DLD1 (cell line): ENCODE measurements at regions not wholly inside any gene's neighbourhood (a gene's known extent, or its start where the extent isn't known, plus 50 kb on each side); places are given as distances from the start of the nearest gene placed in this dataset.

ENCODE experiments used
- in situ Hi-C: cut with HindIII; loops from 2 replicates; pipeline ENCODE4 v1.10.0; 2017; ENCODE audit warnings: low sequenced_read_pairs

DNA sequence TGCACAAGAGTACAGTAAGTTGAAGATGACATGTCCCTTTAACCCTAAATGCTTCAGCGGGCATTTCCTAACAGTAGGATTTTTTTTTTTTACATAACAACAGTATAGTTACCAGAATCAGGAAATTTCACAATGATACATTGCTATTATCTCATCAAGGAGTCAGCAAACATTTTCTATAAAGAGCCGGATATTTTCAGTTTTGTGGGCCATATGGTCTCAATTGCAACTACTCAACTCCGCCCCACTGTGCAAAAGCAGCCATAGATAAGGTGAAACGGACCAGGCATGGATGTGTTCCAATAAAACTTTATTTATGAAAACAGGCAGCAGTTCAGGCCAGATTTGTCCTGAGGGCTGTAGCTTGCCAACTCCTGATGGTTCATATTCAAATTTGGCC lies 130.6 kb downstream of the SMAD6 start:
- in situ Hi-C loops: no loop called here

DNA sequence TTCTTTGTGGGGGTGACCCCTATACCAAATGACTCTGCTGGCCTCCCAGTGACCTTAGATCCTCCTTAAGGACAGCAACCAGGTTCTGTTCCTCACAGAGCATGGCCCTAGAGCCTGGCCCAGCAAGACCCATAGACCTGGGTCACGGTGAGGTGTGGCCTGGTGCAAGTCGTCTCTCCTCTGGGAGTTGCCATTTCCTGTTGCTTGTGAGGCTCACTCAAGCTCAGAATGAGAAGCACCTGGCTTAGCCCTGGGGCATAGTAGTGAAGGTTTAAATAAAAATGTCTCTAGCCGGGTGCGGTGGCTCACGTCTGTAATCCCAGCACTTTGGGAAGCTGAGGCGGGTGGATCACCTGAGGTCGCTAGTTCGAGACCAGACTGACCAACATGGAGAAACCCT lies 131.3 kb downstream of the SMAD6 start:
- in situ Hi-C loops: no loop called here

DNA sequence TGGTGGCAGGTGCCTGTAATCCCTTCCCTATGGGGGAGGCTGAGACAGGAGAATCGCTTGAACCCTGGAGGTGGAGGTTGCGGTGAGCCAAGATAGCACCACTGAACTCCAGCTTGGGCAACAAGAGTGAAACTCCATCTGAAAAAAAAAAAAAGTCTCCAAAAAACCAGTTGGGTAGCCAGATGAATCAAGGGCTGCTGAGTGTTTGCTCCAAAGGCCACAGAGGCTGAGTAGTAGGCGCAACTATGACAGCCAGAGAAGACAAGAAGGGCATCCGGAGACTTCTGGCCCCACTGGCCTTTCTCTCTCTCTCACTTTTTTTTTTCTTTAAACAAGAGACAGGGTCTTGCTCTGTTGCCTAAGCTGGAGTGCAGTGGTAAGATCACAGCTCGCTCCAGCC lies 131.8 kb downstream of the SMAD6 start:
- in situ Hi-C loops: no loop called here

DNA sequence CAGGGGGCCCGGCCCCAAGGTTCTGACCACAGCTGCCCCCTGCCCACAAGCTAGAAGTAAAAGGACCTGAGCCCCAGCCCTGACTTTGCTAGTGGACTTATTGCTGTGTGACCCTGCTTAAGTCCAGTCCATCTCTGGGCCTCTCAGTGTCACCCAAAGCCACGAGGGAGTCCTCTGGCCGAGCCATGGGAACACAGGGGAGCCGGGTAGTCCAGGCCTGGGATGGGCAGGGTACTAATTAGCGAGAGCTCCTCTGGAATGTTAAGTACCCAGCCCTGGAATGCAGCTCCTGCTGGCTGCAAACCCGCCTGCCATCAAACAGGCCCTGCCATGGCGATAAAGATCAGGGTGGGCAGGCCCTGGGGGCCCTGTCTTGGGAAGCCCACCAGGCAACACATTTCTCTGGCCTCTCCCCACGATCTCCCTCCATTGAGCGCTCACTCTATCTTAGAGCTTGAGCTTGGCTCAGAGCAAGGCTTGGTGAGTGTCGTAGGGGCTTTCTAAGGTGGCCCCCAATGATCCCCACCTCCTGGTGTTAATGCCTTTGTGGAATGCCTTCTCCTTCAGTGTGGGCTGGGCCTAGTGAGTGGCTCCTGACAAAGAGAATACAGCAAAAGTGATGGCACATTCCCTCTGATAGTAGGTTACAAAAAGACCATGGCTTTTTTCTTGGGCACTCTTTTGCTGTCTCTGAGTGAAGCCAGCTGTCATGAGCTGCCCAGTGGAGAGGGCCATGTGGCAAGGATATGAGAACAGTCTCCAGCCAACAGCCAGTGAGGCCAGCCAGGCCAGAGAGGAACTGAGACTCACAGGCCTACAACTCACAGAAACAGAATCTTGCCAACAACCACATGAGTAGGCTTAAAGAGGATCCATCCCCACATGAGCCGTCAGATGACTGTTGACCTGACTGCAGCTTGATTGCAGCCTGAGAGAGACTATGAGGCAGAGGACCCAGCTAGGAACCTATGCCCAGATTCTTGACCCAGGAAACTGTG lies 133.1 kb downstream of the SMAD6 start:
- in situ Hi-C loops: no loop called here

DNA sequence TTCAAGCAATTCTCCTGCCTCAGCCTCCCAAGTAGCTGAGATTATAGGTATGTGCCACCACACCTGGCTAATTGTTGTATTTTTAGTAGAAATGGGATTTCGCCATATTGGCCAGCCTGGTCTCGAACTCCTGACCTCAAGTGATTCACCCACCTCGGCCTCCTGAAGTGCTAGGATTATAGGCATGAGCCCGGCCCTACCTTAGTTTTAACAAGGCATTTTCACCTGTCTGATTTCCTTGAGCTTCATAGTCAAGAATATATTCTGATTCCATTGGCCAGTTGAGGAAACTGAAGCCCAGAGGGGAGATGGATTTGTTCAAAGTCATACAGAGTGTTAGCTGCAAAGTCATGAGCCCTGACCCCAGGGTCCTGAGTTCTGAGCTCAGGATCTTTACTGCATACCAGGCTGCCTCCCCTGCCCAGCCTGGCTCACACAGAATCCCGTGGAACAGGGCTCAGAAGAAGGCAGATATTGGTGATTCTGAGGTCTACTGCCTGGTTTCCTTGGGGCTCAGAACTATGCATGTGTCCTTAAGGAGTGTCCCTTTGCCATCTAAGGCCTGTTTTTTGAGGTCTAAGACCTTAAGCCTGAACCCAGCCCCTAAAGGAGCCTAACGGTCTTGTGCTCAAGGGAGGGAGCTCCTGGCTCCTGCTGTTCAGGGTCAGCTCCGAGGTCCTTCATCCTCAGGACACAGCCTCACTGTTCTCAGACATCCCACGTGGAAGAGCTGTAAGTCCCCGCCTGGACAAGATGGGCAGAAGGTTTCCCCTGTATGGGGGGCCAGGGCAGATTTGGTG lies 134.4 kb downstream of the SMAD6 start:
- in situ Hi-C loops: no loop called here

DNA sequence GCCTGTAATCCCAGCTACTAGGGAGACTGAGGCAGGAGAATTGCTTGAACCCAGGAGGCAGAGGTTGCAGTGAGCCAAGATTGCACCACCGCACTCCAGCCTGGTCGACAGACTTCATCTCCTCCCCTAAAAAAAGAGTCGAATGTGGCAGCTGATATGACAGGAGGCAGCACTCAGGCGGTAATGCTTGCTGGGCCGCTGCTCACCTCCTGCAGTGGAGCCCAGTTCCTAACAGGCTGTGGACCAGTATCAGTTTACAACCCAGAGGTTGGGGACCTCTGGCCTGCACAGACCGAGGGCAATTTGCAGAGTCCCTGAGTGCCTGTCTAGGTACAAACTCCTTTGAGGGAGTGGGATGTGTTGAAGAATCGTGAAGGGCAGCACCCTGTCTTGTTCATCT lies 136.2 kb downstream of the SMAD6 start:
- in situ Hi-C loops: no loop called here

DNA sequence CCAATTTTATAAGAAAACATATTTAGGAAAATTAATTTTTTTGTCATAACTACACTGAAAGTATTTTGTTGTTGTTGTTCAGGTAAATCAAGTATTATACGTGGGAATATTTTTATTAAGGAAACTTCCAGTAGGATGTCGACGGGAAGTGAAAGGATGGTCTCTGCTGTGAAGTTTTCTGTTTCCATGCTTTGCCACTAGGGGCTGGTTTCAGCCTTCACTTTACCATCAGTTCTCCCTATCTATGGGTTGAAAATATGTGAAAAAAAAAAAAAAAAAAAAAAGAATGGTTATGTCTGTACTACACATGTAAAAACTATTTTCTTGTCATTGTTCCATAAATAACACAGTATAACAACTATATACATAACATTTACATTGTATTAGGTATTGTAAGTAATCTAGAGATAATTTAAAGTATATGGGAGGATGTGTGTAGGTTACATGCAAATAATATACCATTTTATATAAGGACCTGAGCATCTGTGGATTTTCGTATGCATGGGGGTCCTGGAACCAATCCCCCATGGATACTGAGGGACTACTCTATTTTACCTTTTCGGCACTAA lies 136.7 kb downstream of the SMAD6 start:
- in situ Hi-C loops: no loop called here

DNA sequence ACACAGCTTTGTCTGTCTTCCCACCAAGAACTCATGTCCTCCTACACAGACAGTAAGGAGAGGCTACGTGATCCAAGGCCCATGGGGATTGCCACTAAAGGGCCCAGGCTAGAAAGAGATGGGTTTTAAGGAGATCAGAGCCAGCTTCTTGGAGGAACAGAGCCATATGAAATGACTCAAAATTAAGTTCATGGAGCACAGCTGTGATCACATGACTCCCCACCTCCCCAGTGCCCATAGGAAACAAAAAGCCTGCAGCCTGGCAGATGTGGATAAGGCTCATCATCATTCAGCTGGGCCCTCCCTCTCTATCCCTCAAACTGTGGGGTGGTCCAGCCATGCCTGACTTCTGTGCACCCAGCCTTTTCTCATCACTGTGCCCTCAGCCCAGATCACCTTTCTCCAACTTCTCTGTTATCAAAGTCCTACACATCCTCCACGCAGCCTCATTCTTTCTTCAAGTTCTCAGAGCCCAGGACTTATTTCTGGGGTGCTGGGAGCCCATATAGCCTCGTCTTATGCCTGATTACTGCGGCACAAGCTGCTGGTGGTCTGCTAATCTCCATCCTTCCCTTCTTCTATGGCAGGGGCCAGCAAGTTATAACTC lies 137.6 kb downstream of the SMAD6 start:
- in situ Hi-C loops: no loop called here

DNA sequence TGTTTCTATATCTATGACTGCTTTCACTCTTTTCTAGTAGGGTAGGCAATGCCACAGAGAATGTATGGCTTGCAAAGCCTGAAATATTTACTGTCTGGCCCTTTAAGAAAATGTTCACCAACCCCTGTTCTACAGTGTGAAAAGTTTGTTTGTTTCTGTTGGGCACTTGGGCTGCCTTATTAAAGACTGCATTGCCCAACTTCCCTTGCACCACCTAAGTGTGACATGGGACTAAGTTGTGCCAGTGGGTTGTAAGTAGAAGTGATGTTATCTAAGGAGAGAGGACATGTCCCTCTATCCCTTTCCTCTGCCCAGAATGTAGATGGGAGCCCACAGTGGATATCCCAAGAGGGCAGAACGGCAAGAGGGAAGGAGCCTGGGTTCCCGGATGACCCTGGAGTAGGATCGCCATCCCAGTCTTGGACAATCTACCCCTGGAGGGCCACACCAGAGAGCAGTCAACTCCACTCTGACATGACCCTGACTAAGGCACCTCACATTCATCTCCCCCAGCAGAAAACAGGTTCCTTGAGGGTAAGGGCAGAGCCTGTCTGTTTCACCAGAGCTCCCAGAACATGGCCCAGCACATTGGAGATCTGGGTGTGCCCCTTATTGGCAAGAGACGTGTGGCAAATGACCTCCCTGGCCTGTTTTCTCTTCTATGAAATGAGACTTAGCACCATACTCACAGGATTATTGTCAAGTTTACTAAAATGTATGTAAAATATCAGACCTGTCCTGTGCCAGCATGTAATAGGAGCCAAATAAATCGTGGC lies 138.8 kb downstream of the SMAD6 start:
- in situ Hi-C loops: no loop called here

DNA sequence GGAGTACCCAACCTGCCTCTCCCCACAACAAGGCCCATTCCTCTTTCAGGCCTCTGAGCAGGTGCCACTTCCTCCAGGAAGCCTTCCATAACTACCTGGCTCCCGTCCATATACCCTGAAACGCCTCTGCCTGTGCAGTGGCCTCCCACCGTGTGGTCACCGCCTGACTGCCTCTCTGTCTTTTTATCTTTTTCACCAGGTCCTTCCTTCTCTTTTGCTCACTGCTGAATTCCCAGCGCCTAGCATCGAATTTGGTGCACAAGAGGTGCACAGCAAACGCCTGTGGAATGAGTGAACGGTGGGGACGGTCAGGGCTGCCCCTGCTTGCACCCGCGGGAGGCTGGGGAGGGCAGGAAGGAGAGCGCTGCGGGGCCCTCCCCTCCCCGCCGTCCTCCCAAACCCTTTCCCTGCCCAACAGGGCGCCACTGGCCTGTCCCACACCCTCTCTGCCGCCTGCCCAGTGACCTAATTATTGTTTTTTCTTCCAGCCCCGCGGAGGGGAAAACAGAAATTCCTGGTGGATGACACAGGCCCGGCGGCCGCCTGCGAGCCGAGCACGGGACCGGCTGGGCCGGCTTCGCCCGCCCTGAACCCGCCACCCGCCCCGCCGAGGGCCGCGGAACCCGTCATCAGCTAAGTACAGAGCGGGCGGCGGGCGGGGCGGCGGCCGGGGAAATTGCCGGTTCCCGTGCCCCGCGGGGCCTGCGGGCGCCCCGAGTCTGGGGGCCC lies 140.1 kb downstream of the SMAD6 start:
- in situ Hi-C loops: no loop called here

DNA sequence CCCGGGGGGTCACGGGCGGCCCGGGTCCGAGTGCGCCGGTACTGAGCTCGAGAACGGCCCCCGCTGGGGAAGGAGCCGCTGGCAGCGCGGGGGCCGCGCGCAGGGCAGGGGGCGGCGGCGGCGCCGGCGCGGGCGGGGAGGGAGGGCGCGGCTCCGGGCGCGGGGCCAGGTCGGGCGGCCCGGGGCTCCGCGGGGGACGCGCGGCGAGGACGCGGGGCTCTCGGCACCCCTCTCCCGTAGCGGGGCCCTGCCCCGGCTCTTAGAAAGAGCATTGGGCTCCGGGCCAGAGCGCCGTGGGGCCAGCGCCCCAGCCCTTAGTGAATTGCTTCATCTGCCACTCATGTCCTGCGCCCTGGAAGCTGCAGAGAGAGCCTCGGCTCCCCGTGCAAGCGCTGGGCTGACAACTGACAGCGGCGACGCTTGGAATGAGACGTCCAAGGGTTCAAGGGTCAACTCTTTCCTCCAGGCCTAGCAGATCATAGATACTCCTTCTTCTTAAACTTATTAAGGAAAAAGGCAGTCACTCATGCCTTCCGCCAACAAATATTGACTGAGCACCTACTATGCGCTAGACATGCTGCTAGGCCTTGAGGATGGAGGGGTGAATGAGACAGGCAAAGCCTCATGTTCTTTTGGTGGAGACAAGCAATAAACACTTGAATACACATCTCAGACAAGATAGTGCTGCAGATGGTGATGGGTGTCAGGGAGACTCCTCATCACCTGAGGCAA lies 140.8 kb downstream of the SMAD6 start:
- in situ Hi-C loops: no loop called here

DNA sequence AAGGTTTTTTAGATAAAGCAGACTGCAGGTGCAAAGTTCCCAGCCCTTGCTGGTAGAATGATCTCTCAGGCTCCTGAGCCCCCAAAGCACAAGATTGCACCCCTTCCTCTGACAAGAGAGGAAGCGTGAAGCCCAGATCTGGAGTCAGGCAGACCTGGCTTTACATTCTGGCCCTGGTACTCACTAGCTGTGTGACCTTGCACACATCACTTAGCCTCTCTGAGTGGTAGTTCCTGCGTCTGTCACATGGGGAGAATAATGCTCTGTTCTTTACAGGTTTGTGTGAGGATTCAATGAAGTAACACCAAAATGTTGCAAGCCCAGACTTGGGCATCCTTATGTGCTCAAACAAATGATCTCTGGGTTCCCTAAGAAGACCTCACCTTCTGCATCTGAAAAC lies 141.5 kb downstream of the SMAD6 start:
- in situ Hi-C loops: no loop called here

DNA sequence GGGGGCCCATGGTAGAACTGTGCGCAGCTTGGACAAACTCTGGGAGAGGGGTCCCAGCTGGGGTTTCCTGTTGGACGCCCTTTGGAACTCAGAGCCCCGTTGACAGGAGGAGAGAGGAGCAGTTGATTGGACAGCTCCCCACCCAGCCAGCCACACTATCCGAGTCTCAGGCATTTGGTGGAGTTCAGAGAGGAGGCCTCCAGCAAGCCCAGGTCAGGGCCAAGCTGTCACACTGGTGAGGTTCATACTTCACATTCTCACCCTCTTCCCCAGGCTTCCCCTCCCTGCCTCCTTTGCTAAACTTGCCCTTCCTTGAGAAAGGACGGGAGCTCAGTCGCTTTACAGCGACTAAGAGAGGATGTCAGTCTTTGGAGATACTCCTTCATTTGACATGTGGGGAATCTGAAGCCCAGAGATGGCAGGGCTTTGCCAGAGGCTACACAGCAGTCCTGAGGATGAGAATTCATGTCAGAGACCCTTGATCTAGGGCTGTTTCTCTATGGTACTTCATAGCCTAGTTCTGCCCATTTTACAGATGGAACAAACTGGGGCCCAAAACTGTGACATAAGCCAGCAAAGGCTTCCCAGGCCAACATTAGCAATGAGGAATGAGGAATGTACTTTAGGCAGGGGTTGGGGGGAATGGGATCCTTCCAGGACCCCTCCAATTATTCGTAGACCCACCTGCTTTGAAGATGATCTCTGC lies 142.2 kb downstream of the SMAD6 start:
- in situ Hi-C loops: no loop called here

DNA sequence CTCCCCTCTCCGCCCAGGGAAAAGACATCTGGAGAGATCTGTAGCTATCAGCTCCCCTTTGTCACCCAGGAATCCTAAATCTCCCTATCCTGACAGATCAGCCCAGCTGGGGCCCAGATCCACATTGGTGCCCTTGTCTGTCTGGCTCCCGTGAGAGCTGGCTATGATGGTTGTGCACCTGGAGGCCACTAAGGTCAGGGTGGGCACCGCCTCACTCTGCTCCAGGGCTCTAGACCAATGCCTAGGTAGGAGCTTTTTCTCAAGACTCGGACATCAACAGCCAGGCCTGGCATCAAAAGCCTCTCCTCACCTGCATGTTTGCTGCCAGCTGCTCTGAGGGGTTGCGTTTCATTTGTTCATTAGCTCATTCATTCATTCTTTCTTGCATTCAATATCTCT lies 142.7 kb downstream of the SMAD6 start:
- in situ Hi-C loops: loop anchor here (5.0 kb wide), 1 partner anchor 52 kb away; no protein-coding TSS in a partner anchor

DNA sequence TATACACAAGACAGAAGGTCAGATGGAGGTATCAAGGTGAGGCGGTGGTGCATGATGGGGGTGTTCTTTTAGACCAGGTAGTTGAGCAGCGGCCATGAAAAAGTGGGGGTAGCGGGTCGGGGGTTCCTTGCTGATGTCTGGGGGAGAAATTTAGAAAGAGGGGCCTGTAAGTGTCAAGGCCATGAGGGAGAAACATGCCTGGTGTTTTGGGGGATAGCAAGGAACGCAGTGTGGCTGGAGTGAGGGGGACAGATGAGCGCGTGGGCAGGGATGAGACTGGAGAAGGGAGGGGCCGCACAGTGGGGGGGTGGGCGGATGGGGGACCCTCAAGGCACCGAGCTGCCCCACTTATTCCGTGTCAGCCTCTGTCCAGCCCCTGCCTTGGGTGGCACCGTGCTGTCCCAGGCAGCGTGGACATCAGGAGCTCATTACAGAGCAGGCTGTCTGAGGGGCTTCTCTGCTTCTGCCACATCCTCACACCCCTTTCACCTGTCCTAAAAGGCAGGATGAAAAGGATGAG lies 143.3 kb downstream of the SMAD6 start:
- in situ Hi-C loops: loop anchor here (5.0 kb wide), 1 partner anchor 53 kb away; no protein-coding TSS in a partner anchor

DNA sequence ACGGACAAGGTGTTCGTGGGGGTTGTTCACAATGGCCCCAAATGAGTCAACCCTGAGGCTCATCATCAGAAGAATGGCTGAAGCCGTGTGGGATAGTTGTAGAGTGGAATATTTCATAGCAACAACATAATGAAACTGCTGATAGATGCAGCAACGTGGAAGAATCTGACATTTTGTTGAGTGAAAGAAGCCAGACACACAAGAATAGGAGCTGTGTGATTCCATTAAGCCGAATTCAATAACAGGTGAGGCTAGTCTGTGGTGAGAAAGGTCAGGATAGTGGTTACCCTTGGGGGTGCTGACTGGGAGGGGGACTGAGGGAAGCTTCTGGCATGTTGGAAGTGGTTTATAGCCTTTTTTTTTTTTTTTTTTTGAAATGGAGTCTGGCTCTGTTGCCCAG lies 144.0 kb downstream of the SMAD6 start:
- in situ Hi-C loops: loop anchor here (5.0 kb wide), 1 partner anchor 54 kb away; no protein-coding TSS in a partner anchor

DNA sequence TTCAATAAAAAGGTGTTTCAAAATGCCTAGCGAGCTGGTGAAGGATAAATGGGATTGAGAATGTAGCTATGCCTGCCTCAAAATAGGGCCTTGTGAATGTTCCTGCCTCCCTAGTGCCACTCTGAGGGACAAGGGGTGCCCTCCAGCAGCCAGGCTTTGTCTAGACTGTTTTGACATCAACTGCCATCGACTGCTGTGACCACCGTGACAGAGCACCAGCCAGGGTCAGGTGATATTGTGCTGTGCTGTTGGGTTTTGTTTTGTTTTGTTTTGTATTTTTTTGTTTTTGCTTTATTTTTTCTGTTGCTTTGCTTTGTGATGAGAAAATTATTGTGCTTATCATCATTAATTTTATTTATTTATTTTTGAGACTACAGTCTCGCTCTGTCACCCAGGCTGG lies 144.8 kb downstream of the SMAD6 start:
- in situ Hi-C loops: loop anchor here (5.0 kb wide), 1 partner anchor 55 kb away; no protein-coding TSS in a partner anchor

DNA sequence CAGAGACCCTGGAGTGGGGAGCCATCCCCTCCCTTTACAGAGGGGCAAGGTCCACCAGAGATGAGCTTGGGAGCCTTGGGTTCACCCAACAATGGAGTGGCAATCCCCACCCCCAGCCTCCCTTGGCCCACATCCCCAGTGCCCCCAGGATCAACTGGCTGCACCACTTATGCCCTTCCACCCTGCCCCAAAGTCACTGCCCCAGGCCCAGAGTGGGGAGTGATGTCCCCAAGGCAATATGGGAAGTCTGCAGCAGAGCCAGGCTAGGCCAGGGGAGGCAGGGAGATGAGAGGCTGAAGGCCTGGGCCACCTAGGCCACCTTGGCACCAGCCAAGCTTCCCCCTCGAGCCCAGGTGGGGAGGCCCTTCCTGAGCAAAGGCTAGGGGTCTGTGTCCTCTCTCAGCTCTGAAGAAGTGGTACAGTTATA lies 145.5 kb downstream of the SMAD6 start:
- in situ Hi-C loops: loop anchor here (5.0 kb wide), 1 partner anchor 55 kb away; no protein-coding TSS in a partner anchor
